ENCODE measurements at regions not wholly inside any gene's neighbourhood (a gene's known extent, or its start where the extent isn't known, plus 50 kb on each side); places are given as distances from the start of the nearest gene placed in this dataset.

DNA sequence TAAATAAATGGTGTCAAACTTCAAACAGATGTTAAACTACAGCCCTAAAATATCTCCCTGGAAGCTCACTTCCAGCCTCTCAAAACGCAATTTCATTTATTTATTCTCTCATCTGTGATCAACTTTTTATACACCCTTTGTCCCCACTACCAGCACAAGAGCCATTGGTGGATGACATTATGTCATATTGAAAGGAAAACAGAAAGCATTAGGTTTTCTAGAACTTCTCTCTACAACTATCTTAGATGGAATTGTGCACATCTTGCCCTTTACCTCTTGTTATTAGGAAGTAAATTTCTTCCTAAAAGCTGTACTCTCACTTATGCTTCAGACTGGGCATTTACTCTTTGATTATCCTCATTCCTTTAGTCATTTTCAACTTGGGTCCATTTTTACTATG lies 771.2 kb upstream of the GJE1 start:
- no peaks in the 10 kb centered on the region for H3K4me1 ChIP-seq (ENCODE audit: insufficient read depth)
- H3K9me2 ChIP-seq (ENCODE audit: insufficient read depth), result no peaks in the 10 kb centered on the region
- H3K36me3 ChIP-seq (ENCODE audit: low read depth), result no peaks in the 10 kb centered on the region
- no peak overlapping the region for H3K27ac ChIP-seq
- peak overlapping the region; percentile 67 for H2AFZ ChIP-seq
- H3K27me3 ChIP-seq (replicated peaks; ENCODE audit: insufficient read depth), result no peaks in the 10 kb centered on the region
- in situ Hi-C loops (cut with MboI), result no loop called here
- no peak overlapping the region for H3K9ac ChIP-seq
- H3K4me2 ChIP-seq (ENCODE audit: unreplicated experiment), result no peak overlapping the region
- no peak for DNase-seq
- H3F3A ChIP-seq (ENCODE audit: insufficient read depth), result no peaks in the 10 kb centered on the region
- WGBS, 2 experiments (ENCODE audit: low coverage in 1 of 2, low lambda C conversion rate in 2 of 2, missing lambda C conversion rate in 2 of 2), result 31 to 38% methylated on average over 1 of the region's 1 CpG
- no peak overlapping the region for H3K4me3 ChIP-seq
- TF ChIP-seq EZH2 (IDR thresholded peaks at IDR 0.05; ENCODE audit: insufficient read depth, poor library complexity, severe bottlenecking) (no peak), EZH2phosphoT487 (IDR thresholded peaks at IDR 0.05; ENCODE audit: insufficient read depth, low read depth) (no peak)
- H3K9me3 ChIP-seq (ENCODE audit: low read depth), result no peaks in the 10 kb centered on the region
- no peaks in the 10 kb centered on the region for H4K20me1 ChIP-seq (ENCODE audit: insufficient read depth)
- no peaks in the 10 kb centered on the region for H3K79me2 ChIP-seq (ENCODE audit: insufficient read depth)

DNA sequence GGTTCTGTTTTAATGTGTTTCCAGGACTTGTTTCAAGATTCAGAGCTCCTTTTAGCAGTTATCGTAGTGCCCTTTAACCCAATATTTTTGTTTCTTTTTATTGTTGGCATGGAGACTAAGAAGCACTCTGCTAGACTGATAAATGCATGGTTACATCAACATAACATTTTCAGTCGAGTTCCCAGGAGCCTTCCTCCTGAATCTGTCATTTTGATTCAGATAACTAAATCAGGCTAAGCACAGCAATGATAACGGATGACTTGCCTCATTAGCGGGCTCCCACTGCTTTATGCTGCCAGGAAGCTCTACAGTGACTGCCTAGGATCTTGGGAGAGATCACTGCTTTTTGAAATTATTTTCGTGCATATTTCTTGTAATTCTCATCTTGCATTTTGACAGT lies 772.8 kb upstream of the GJE1 start:
- H2AFZ ChIP-seq, result 0 out of 2 replicates have a peak overlapping the region, but pooled peaks have one; percentile 7
- no peak for DNase-seq
- in situ Hi-C loops (cut with MboI), result no loop called here

DNA sequence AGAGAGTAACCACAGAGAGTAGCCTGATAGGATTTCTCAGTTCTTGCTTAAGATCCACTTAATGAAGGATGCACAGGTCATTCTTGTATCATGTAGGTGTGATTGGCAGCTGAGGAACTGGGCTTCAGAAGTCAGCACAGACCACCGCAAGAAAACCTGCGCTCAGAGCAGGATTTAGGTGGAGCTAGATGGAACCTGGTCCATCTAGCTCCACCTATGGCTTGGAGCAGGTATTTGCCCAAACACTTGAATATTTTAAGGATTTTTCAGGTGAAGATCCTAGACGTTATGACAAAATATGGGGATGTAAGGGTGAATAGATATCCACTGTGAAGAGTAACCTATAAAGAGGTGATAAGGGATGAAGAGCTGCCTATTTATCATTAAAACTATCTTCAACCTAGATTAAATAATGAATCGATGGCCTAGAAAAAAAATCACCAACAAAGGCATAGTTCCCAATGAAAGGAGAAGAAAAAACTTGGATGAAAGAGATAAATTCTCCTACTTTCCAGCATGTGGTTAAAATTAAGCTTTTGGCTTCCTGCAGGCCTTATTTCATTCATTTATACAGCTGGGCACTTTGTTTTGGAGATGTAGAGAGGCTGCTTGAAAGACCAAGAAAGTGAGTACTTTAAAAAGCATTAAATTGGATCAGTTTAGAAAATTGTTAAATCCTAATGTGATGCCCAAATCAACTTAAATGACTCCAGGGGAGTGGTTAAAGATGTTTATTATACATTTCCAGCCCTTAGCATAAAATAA lies 778.4 kb upstream of the GJE1 start:
- H3K27ac ChIP-seq, result no peak overlapping the region
- no peak overlapping the region for H3K4me2 ChIP-seq (ENCODE audit: unreplicated experiment)
- 70 to 74% methylated on average over 4 of the region's 4 CpGs for WGBS, 2 experiments (ENCODE audit: low coverage in 1 of 2, low lambda C conversion rate in 2 of 2, missing lambda C conversion rate in 2 of 2)
- H3K79me2 ChIP-seq (ENCODE audit: insufficient read depth), result no peaks in the 10 kb centered on the region
- H3K9me3 ChIP-seq (ENCODE audit: low read depth), result no peaks in the 10 kb centered on the region
- peak overlapping the region; percentile 64; the same call in 1 of the 2 replicates for H2AFZ ChIP-seq
- H3K4me1 ChIP-seq (ENCODE audit: insufficient read depth), result no peaks in the 10 kb centered on the region
- TF ChIP-seq EZH2 (IDR thresholded peaks at IDR 0.05; ENCODE audit: insufficient read depth, poor library complexity, severe bottlenecking) (no peak), EZH2phosphoT487 (IDR thresholded peaks at IDR 0.05; ENCODE audit: insufficient read depth, low read depth) (no peak)
- H3K27me3 ChIP-seq (replicated peaks; ENCODE audit: insufficient read depth), result no peaks in the 10 kb centered on the region
- in situ Hi-C loops (cut with MboI), result no loop called here
- DNase-seq, result no peak
- no peaks in the 10 kb centered on the region for H3F3A ChIP-seq (ENCODE audit: insufficient read depth)
- no peaks in the 10 kb centered on the region for H3K9me2 ChIP-seq (ENCODE audit: insufficient read depth)
- H3K36me3 ChIP-seq (ENCODE audit: low read depth), result no peaks in the 10 kb centered on the region
- H4K20me1 ChIP-seq (ENCODE audit: insufficient read depth), result no peaks in the 10 kb centered on the region
- no peak overlapping the region for H3K9ac ChIP-seq
- H3K4me3 ChIP-seq, result no peak overlapping the region

More for the DNA sequence above, 772.8 kb upstream of the GJE1 start:
- H4K20me1 ChIP-seq (ENCODE audit: insufficient read depth), result no peaks in the 10 kb centered on the region
- 47 to 49% methylated on average over 5 of the region's 5 CpGs for WGBS, 2 experiments (ENCODE audit: low coverage in 1 of 2, low lambda C conversion rate in 2 of 2, missing lambda C conversion rate in 2 of 2)
- no peaks in the 10 kb centered on the region for H3F3A ChIP-seq (ENCODE audit: insufficient read depth)
- H3K27me3 ChIP-seq (replicated peaks; ENCODE audit: insufficient read depth), result no peaks in the 10 kb centered on the region
- H3K36me3 ChIP-seq (ENCODE audit: low read depth), result no peaks in the 10 kb centered on the region
- TF ChIP-seq EZH2 (IDR thresholded peaks at IDR 0.05; ENCODE audit: insufficient read depth, poor library complexity, severe bottlenecking), result no peak
- TF ChIP-seq EZH2phosphoT487 (IDR thresholded peaks at IDR 0.05; ENCODE audit: insufficient read depth, low read depth), result no peak
- H3K4me1 ChIP-seq (ENCODE audit: insufficient read depth), result no peaks in the 10 kb centered on the region
- no peaks in the 10 kb centered on the region for H3K79me2 ChIP-seq (ENCODE audit: insufficient read depth)
- H3K9me3 ChIP-seq (ENCODE audit: low read depth), result no peaks in the 10 kb centered on the region
- H3K9ac ChIP-seq, result no peak overlapping the region
- H3K9me2 ChIP-seq (ENCODE audit: insufficient read depth), result no peaks in the 10 kb centered on the region
- H3K4me2 ChIP-seq (ENCODE audit: unreplicated experiment), result no peak overlapping the region
- H3K4me3 ChIP-seq, result no peak overlapping the region
- no peak overlapping the region for H3K27ac ChIP-seq

DNA sequence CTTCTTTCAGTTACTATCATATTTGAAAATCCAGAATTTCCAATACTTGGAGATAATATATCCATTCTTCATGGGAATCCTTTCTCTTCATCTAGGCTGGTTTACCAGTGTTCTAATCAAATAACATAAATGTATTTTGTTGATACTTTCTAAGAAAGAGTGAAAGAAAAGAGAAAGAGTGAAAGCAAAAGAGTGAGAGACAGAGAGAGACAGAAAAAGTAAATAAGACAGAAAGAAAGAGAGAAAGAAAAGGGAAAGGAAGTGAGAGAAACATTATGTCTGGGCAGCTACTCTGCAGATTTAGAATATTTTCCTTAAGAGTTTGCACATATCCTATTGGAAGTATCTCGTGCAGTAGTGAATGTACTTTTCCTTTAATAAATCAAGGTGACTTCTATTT lies 781.0 kb upstream of the GJE1 start:
- Histone ChIP-seq H3K27me3 (replicated peaks; ENCODE audit: insufficient read depth) (no peaks in the 10 kb centered on the region), H3K36me3 (ENCODE audit: low read depth) (no peaks in the 10 kb centered on the region), H2AFZ (no peak overlapping the region), H3K27ac (no peak overlapping the region), H3K79me2 (ENCODE audit: insufficient read depth) (no peaks in the 10 kb centered on the region), H3K9me3 (ENCODE audit: low read depth) (no peaks in the 10 kb centered on the region), H3K4me2 (ENCODE audit: unreplicated experiment) (no peak overlapping the region), H3F3A (ENCODE audit: insufficient read depth) (no peaks in the 10 kb centered on the region), H4K20me1 (ENCODE audit: insufficient read depth) (no peaks in the 10 kb centered on the region), H3K9me2 (ENCODE audit: insufficient read depth) (no peaks in the 10 kb centered on the region), H3K9ac (no peak overlapping the region), H3K4me1 (ENCODE audit: insufficient read depth) (no peaks in the 10 kb centered on the region), H3K4me3 (no peak overlapping the region)
- 89 to 91% methylated on average over 1 of the region's 1 CpG for WGBS, 2 experiments (ENCODE audit: low coverage in 1 of 2, low lambda C conversion rate in 2 of 2, missing lambda C conversion rate in 2 of 2)
- in situ Hi-C loops (cut with MboI), result no loop called here
- TF ChIP-seq EZH2 (IDR thresholded peaks at IDR 0.05; ENCODE audit: insufficient read depth, poor library complexity, severe bottlenecking), result no peak
- no peak for TF ChIP-seq EZH2phosphoT487 (IDR thresholded peaks at IDR 0.05; ENCODE audit: insufficient read depth, low read depth)
- DNase-seq, result no peak

Data from GM23248 (cell line).